ENCODE measurements at regions not wholly inside any gene's neighbourhood (a gene's known extent, or its start where the extent isn't known, plus 50 kb on each side); places are given as distances from the start of the nearest gene placed in this dataset.

GRCh38 chr21:16311229-16311628, 581.4 kb downstream of the USP25 start:
- no peak for DNase-seq

- no peak for DNase-seq
Measured at GRCh38 chr21:16312321-16312720, 582.5 kb downstream of the USP25 start.

DNA sequence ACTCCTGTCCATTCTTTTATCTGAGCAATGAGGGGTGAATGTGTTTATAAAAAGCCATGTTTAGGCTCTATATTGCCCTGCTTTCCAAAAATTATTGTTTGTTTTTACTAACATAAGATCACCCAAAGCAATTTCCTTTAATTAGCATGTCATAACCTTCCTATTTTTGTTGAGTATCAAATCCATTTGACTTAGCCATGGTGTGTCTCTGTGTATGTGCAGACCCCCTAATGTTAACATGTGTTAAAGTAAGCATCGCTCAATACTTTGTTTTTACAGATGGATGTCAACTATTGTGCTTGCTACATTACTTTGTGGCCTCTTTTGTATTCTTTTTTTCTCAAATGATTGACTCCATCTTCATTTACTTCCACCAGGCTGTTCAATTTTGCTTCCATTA, 585.4 kb downstream of the USP25 start:
- DNase-seq = no peak

DNA sequence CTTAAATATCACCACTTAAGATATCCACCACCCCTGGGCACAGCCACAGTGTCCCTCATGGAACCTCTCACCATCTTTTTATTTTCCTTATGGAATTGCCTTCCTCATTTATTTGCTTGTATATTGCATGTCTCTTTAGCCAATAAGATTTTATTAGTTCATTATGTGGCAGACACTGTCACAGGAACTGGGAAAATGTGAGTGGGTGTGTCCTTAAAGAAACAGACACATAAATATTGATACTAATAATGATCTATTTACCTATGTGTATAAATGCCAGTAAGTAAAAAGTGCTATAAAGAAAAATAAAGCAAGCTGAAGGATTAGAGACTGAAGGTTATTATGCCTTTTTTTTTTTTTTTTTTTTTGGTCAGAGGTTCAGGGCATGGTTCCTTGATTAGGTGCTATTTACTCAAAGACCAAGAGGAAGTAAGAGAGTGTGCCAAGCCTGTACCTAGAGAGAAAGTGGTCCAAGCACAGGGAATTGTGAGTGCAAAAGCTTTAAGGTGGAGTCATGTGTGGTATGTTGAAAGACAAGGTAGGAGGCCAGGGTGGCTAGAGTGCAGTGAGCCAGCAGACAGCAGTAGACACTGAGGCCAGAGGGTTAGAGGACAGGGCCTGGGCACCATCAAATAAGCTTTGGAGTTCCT, 589.0 kb downstream of the USP25 start:
- no peak for DNase-seq

DNA sequence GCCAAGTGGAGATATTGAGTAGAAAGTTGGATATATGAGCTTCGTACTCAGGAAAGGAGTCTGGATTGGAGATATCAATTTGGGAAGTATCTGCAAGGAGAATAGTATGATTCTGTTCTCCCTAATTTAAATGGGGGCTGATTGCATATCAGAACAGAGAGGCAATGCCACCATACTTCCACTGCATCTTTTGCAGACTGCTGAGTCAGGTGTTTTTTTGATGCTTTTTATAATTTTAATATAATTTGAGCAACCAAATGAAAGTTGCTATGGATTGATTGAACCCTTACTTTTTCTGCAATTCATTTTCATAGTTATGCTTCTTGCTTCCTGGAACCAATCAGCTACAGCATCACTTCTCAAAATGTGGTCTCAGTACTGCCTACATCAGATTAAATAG, 590.3 kb downstream of the USP25 start:
- no peak for DNase-seq

DNA sequence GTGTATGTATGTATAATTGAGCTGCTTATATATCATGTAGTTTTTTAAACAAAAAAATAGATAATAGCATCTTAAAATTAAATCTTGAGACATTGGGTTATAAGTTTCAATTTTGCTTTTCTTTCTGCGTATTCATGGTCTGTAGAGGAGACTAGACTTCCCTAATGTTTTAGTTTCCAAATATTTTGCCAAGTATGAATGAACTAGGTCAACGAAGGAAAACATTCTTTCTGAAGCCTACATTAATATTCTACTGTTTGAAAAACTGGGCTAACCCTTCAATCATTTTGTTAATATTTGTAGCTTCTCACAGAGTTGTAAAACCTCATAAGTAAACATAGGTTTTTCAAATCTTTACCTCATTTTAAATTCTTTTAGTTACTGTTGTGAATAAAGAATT, 592.7 kb downstream of the USP25 start:
- no peak for DNase-seq

- no peak for DNase-seq
Measured at GRCh38 chr21:16323596-16323995, 593.8 kb downstream of the USP25 start.

- no peak for DNase-seq
Measured at GRCh38 chr21:16324630-16325029, 594.8 kb downstream of the USP25 start.

DNA sequence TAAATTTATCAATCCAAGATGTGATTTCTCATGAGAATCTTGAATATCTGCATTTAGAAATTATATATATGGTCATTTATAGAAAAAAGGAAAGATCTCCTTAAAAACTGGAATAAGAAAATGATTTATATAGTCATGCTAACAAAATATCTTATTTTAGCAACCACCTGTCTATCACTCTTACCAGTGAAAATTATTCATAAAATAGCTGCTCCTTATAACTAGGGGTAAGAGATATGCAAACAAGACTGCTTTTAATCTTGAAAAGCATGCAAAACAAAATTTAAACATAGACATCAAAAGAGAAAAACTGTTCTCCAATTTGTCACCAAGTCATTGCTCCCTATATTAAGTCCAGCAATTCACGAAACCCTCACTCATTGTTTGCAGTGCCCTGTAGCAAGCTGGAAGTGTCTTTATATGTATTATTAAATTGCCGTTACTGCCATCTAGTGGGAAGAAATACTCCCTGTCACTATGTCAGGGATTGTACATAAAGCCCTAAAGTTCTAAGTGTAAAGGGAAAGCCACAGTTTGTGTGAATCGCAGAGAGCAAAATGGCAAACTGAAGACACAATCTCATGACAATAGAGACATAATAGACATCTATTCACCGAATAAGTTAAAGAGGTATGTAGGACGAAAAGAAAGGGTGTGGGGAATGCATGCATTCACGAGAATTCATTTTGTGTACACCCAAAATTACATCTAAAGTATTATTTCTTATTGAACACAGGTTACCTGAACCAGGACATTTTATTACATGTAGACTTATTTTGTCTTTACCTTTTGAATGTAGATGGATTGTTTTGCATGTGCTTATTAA, 600.5 kb downstream of the USP25 start:
- peak; percentile 2 for DNase-seq

DNA sequence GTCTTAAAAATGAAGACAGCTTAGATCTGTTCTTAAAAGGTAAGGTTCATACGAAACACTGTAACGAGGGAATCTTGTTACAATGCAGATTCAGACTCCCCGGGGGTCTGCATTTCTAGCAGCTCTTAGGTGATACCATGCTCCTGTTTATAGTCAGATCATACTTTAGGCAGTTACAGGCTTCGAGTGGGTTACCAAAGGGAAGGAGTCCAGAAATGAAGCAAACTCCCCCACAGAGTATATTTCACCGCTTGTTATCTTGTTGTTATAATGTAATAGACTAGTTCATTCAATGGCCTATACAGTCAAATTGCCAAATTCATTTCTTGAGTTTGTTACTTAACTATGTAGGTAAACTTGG, 601.1 kb downstream of the USP25 start:
- DNase-seq = no peak

GRCh38 chr21:16337266-16337665, 607.5 kb downstream of the USP25 start:
- no peak for DNase-seq

GRCh38 chr21:16342932-16343331, 613.1 kb downstream of the USP25 start:
- DNase-seq = no peak

DNA sequence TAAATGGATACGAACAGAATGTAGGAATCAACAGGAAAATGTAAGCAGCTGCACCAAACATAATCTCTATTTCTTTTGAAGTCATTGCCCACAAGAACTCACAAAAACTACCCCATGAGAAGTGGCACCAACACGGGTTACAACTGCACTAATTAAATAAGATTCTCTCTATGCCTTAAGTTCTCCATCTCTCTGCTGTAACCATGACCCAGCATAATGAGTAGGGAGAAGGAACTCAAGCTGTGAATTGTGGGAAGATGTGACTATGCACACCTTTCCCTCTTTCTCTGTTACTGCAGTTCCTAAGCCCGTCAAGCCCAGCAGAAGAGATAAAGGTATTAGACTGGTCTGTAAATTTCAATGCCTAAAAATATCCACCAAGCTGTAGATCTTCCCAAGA, 614.0 kb downstream of the USP25 start:
- DNase-seq = no peak

DNA sequence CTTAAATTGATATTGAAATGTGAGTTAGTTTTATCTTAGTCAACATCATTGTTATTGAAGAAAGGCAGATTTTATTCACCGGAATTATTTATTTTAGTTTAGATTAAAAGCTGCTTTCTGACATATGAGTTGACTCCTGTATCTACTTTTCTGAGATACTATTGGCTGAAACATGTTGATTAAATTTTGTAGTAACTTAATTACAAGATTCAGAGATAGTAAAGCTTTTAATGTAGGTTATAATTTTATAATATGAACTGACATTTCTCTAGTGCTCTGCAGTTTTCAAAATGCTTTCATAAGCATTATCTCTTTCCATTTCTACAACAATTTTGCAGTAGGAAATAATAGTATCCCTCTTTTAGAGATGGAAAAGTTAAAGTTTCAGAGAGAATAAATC, 616.0 kb downstream of the USP25 start:
- DNase-seq = no peak

DNA sequence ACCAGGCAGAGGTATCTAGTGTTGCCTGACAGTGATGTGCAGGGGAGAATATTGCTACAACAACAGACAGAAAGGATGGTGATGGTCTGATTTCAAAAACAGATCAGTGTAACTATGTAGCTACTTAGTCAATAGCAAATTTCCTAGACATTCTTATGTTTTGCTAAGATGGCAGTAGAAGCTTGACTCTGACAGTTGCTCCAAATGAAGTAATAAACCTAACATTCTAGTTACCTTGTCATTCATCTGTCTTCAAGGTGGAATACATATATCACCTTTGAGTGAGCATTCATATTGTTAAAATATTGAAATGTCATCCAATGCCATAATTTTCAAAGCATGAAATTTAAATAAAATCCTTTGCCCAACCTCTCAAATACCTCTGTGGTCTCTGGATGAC, 617.4 kb downstream of the USP25 start:
- no peak for DNase-seq

DNA sequence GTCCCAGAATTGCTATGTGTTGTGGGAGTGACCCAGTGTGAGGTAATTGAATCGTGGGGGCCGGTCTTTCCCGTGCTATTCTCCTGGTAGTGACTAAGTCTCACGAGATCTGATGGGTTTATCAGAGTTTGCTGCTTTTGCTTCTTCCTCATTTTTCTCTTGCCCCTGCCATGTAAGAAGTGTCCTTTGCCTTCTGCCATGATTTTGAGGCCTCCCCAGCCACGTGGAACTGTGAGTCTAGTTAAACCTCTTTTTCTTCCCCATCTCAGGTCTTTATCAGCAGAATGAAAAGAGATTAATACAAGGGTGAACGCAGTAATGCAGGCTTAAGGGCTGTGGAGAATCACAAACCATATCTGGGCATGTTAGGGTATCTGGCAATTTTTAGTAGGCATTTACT, 624.0 kb downstream of the USP25 start:
- no peak for DNase-seq

- DNase-seq = no peak
Measured at GRCh38 chr21:16357994-16358393, 628.2 kb downstream of the USP25 start.

DNA sequence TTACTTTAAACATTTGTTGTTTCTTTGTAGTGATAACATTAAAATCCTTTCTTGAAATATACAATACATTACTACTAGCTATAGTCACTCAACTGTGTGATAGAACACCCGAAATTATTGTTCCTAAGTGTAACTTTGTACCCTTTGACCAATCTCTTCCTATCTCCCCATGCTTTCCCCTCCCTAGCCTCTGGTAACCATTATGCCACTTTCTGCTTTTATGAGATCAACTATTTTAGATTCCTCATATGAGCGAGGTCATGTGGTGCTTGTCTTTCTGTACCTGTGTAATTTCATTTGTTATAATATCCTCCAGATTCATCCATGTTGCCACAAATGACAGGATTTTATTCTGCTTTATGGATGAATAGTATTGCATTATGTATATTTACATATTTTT, 629.0 kb downstream of the USP25 start:
- DNase-seq = no peak

DNA sequence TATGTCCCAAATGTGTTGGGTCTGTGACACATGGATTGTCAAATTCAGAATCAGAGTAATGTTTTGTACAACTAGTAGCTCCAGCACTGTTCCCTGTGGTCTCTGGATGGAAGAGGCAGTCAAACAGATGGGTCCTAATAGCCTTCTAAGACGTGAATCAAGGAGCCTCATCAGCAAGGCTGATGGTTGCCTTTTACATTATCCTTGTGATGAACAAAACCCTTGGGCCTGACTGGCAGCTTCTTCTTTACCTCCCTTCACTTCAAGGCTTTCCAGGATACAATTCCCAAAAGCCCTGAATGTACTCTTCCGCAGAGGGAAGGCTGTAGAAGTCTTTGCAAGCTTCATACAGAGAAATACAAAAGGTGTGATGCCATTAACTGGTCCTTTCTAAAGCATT, 633.3 kb downstream of the USP25 start:
- DNase-seq = no peak

GRCh38 chr21:16363518-16363917, 633.7 kb downstream of the USP25 start:
- no peak for DNase-seq

DNA sequence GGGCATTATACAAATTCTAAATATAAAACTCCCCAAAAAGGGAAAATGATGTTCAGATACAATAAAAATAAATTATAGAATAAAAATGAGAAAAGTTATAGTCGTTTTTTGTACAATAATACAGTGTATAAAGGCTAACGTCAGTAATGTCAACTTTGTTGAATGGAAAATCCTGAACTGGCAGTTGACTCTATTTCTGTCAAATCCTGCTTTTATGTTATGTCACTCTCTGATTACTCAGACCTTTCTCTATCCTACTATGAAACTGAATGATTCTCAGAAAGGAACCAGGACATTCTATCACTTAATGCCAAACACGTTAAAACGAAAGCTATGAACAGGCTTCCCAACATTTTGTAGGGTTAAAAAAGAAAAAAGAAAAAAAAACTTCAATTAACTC, 636.4 kb downstream of the USP25 start:
- no peak for DNase-seq

- no peak for DNase-seq
Measured at GRCh38 chr21:16367079-16367478, 637.3 kb downstream of the USP25 start.

GRCh38 chr21:16370186-16370585, 640.4 kb downstream of the USP25 start:
- no peak for DNase-seq

- no peak for DNase-seq
Measured at GRCh38 chr21:16372586-16372985, 642.8 kb downstream of the USP25 start.

- no peak for DNase-seq
Measured at GRCh38 chr21:16376673-16377072, 646.9 kb downstream of the USP25 start.
